H9 (cell line): ENCODE measurements at regions not wholly inside any gene's neighbourhood (a gene's known extent, or its start where the extent isn't known, plus 50 kb on each side); places are given as distances from the start of the nearest gene placed in this dataset.

Experiments used
- DNase-seq: peaks from one replicate; pipeline ENCODE4 v3.0.0-alpha.2; 2017
- H2AFZ ChIP-seq: one replicate; pipeline ENCODE4 v1.6.1; 2013; ENCODE audit warnings: mild to moderate bottlenecking, low read length, control low read depth, moderate library complexity
- H2AK5ac ChIP-seq: 2 replicates; pipeline ENCODE4 v1.6.1; 2013; ENCODE audit warnings: low read length, control low read depth, mixed read lengths; ENCODE audit not compliant: insufficient read length
- H2BK120ac ChIP-seq: one replicate; pipeline ENCODE4 v1.6.1; 2013; ENCODE audit warnings: low read depth, mild to moderate bottlenecking, low read length, control low read depth, inconsistent platforms; ENCODE audit not compliant: poor library complexity, severe bottlenecking
- H2BK12ac ChIP-seq: 2 replicates; pipeline ENCODE4 v1.6.1; 2013; ENCODE audit warnings: low read length, control low read depth, mixed read lengths, low read depth; ENCODE audit not compliant: insufficient read length
- H2BK15ac ChIP-seq: 2 replicates; pipeline ENCODE4 v1.6.1; 2013; ENCODE audit warnings: low read depth, low read length, control low read depth
- H2BK20ac ChIP-seq: one replicate; pipeline ENCODE4 v1.6.1; 2013; ENCODE audit warnings: low read depth, mild to moderate bottlenecking, low read length, control low read depth, inconsistent platforms; ENCODE audit not compliant: poor library complexity, severe bottlenecking
- H2BK5ac ChIP-seq: 2 replicates; pipeline ENCODE4 v1.6.1; 2013; ENCODE audit warnings: low read length, control low read depth, mixed read lengths; ENCODE audit not compliant: insufficient read length
- H3K14ac ChIP-seq: 2 replicates; pipeline ENCODE4 v1.6.1; 2013; ENCODE audit warnings: low read length, control low read depth; ENCODE audit not compliant: insufficient read depth
- H3K18ac ChIP-seq: 2 replicates; pipeline ENCODE4 v1.6.1; 2013; ENCODE audit warnings: low read depth, mild to moderate bottlenecking, mixed read lengths, low read length, control low read depth; ENCODE audit not compliant: insufficient read length
- H3K23ac ChIP-seq: 2 replicates; pipeline ENCODE4 v1.6.1; 2013; ENCODE audit warnings: low read length, control low read depth, mixed read lengths, low read depth; ENCODE audit not compliant: insufficient read length
- H3K23me2 ChIP-seq: 2 replicates; pipeline ENCODE4 v1.6.1; 2013; ENCODE audit warnings: low read depth, mild to moderate bottlenecking, mixed read lengths, low read length, control low read depth; ENCODE audit not compliant: insufficient read length, poor library complexity, severe bottlenecking
- H3K27ac ChIP-seq: 2 replicates; pipeline ENCODE4 v1.5.1; 2013; ENCODE audit warnings: low read length, control low read depth, mixed read lengths, low read depth; ENCODE audit not compliant: insufficient read length
- H3K27me3 ChIP-seq: 2 replicates; pipeline ENCODE4 v1.6.1; 2013; ENCODE audit warnings: low read length, control low read depth, inconsistent platforms; ENCODE audit not compliant: insufficient read depth
- H3K4ac ChIP-seq: 2 replicates; pipeline ENCODE4 v1.6.1; 2013; ENCODE audit warnings: low read depth, mild to moderate bottlenecking, control low read depth, inconsistent platforms, low read length, moderate library complexity
- H3K4me1 ChIP-seq: 2 replicates; pipeline ENCODE4 v1.6.1; 2013; ENCODE audit warnings: low read length, control low read depth, inconsistent platforms; ENCODE audit not compliant: insufficient read depth
- H3K4me2 ChIP-seq: 2 replicates; pipeline ENCODE4 v1.6.1; 2013; ENCODE audit warnings: low read length, control low read depth, mixed read lengths; ENCODE audit not compliant: insufficient read length, insufficient read depth
- H3K56ac ChIP-seq: 2 replicates; pipeline ENCODE4 v1.6.1; 2013; ENCODE audit warnings: low read depth, mild to moderate bottlenecking, mixed read lengths, low read length, control low read depth; ENCODE audit not compliant: insufficient read length
- H3K79me1 ChIP-seq: 2 replicates; pipeline ENCODE4 v1.6.1; 2013; ENCODE audit warnings: low read depth, mild to moderate bottlenecking, moderate library complexity, low read length, control low read depth, inconsistent platforms; ENCODE audit not compliant: insufficient read depth, poor library complexity, severe bottlenecking
- H3K79me2 ChIP-seq: 2 replicates; pipeline ENCODE4 v1.6.1; 2013; ENCODE audit warnings: low read length, control low read depth, inconsistent platforms; ENCODE audit not compliant: insufficient read depth
- H3K9ac ChIP-seq: 2 replicates; pipeline ENCODE4 v1.6.1; 2013; ENCODE audit warnings: low read length, control low read depth, mixed read lengths; ENCODE audit not compliant: insufficient read length; ENCODE audit errors: extremely low read depth
- H3K9me3 ChIP-seq: one replicate; pipeline ENCODE4 v1.6.1; 2013; ENCODE audit warnings: low read depth, low read length, inconsistent platforms; ENCODE audit not compliant: control insufficient read depth
- H3T11ph ChIP-seq: one replicate; pipeline ENCODE4 v1.6.1; 2013; ENCODE audit warnings: mild to moderate bottlenecking, low read length, control low read depth, inconsistent platforms
- H4K20me1 ChIP-seq: one replicate; pipeline ENCODE4 v1.6.1; 2013; ENCODE audit not compliant: control insufficient read depth, insufficient read length, insufficient read depth
- H4K5ac ChIP-seq: 2 replicates; pipeline ENCODE4 v1.6.1; 2013; ENCODE audit warnings: low read depth, mild to moderate bottlenecking, mixed read lengths, low read length, control low read depth; ENCODE audit not compliant: insufficient read length
- H4K8ac ChIP-seq: replicated peaks from 2 replicates; pipeline ENCODE4 v1.6.1; 2013; ENCODE audit warnings: low read length, control low read depth, mixed read lengths, low read depth; ENCODE audit not compliant: insufficient read length
- H4K91ac ChIP-seq: 2 replicates; pipeline ENCODE4 v1.6.1; 2013; ENCODE audit warnings: low read depth, mild to moderate bottlenecking, moderate library complexity, mixed read lengths, low read length, control low read depth; ENCODE audit not compliant: insufficient read length
- H3K27ac Mint-ChIP-seq, 3 experiments: 2 replicates in 2 of 3; 3 replicates in 1 of 3; pipeline ENCODE4 v1.8.0; 2020 to 2021; ENCODE audit warnings: mixed read lengths in 3 of 3, mild to moderate bottlenecking in 1 of 3, moderate library complexity in 1 of 3
- H3K27me3 Mint-ChIP-seq: 2 replicates; pipeline ENCODE4 v1.8.0; 2021; ENCODE audit warnings: low read depth, mild to moderate bottlenecking, moderate library complexity, mixed read lengths
- H3K36me3 Mint-ChIP-seq, 3 experiments: 2 replicates in 2 of 3; 3 replicates in 1 of 3; pipeline ENCODE4 v1.8.0; 2020 to 2021; ENCODE audit warnings: low read depth in 3 of 3, mixed read lengths in 3 of 3; ENCODE audit not compliant: insufficient read depth in 1 of 3
- H3K4me1 Mint-ChIP-seq, 2 experiments: 2 replicates each; pipeline ENCODE4 v1.8.0; 2020; ENCODE audit warnings: mixed read lengths in 2 of 2
- H3K4me3 Mint-ChIP-seq, 2 experiments: 2 replicates in 1 of 2; 3 replicates in 1 of 2; pipeline ENCODE4 v1.8.0; 2020 to 2021; ENCODE audit warnings: mild to moderate bottlenecking in 2 of 2, mixed read lengths in 2 of 2, moderate library complexity in 1 of 2
- H3K9me3 Mint-ChIP-seq, 2 experiments: 2 replicates in 1 of 2; 3 replicates in 1 of 2; pipeline ENCODE4 v1.8.0; 2020; ENCODE audit warnings: mild to moderate bottlenecking in 2 of 2, mixed read lengths in 2 of 2, moderate library complexity in 1 of 2
- WGBS: extraction: QIAGEN DNeasy Blood & Tissue Kit; methylation state at CpG from one replicate; pipeline ENCODE4 v1.1.7; 2013; ENCODE audit warnings: missing lambda C conversion rate, low lambda C conversion rate, mixed read lengths; ENCODE audit not compliant: insufficient read length; ENCODE audit errors: extremely low coverage; 5-methylcytosine and 5-hydroxymethylcytosine counted together
- TF ChIP-seq, protein P1 (sequence below): fragments of 200-600 bp; sonication (generic); conservative IDR thresholded peaks from 3 replicates; pipeline ENCODE4 v1.8.0; 2021; ENCODE audit warnings: antibody characterized with exemption, mild to moderate bottlenecking

DNA sequence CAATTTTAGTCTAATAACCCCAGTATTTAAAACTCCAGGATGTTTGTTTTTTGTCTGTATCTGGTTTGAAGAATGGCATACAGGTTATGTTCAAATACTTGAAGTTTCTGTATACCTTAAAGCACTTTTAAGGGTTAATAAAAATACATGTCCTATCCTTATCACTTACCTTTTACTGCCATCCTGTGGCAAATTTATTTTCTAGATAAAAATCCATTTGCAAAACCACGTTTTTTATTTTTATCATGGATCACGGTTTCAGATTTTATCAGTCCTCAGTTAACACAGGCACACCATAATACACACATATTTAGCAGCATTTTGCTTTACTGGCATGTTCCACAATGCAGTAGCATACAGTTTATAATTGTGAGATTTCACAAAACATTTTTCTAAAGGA, 113.3 kb upstream of the H2AZ1 start:
- no peak for DNase-seq
- Histone ChIP-seq H4K20me1 (no peaks in the 10 kb centered on the region), H3K18ac (no peak overlapping the region), H3K4me1 (0 out of 2 replicates have a peak, but pooled peaks cover 4% of the 10 kb centered on the region), H3K27ac (no peak overlapping the region), H3T11ph (no peak overlapping the region), H3K23ac (no peak overlapping the region), H3K79me1 (no peaks in the 10 kb centered on the region), H3K27me3 (no peaks in the 10 kb centered on the region), H2BK120ac (no peak overlapping the region), H4K8ac (no peak overlapping the region), H2AFZ (no peak overlapping the region), H2BK20ac (no peak overlapping the region), H3K4ac (no peak overlapping the region), H3K79me2 (no peaks in the 10 kb centered on the region), H3K14ac (no peak overlapping the region), H3K4me2 (no peak overlapping the region), H2BK5ac (no peak overlapping the region), H3K23me2 (no peaks in the 10 kb centered on the region), H4K91ac (no peak overlapping the region), H4K5ac (no peak overlapping the region), H2BK12ac (no peak overlapping the region), H3K9ac (no peak overlapping the region), H3K9me3 (no peaks in the 10 kb centered on the region), H2AK5ac (no peak overlapping the region), H3K56ac (no peak overlapping the region), H2BK15ac (no peak overlapping the region)
- H3K36me3 Mint-ChIP-seq: no peaks in the 10 kb centered on the region
- no CpG with 5 or more reads among the region's 2 CpGs for WGBS
- H3K9me3 Mint-ChIP-seq: no peaks in the 10 kb centered on the region
- H3K4me1 Mint-ChIP-seq: peaks cover 9 to 10% of the 10 kb centered on the region in 2 experiments
- no peaks in the 10 kb centered on the region; the same call in 1 of the 2 replicates for H3K27me3 Mint-ChIP-seq
- no peak overlapping the region for H3K27ac Mint-ChIP-seq
- TF ChIP-seq, protein P1, sequence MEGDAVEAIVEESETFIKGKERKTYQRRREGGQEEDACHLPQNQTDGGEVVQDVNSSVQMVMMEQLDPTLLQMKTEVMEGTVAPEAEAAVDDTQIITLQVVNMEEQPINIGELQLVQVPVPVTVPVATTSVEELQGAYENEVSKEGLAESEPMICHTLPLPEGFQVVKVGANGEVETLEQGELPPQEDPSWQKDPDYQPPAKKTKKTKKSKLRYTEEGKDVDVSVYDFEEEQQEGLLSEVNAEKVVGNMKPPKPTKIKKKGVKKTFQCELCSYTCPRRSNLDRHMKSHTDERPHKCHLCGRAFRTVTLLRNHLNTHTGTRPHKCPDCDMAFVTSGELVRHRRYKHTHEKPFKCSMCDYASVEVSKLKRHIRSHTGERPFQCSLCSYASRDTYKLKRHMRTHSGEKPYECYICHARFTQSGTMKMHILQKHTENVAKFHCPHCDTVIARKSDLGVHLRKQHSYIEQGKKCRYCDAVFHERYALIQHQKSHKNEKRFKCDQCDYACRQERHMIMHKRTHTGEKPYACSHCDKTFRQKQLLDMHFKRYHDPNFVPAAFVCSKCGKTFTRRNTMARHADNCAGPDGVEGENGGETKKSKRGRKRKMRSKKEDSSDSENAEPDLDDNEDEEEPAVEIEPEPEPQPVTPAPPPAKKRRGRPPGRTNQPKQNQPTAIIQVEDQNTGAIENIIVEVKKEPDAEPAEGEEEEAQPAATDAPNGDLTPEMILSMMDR: peak; percentile 29; the same call in 1 of the 3 replicates
- no peak overlapping the region for H3K4me3 Mint-ChIP-seq
